ENCODE measurements at regions not wholly inside any gene's neighbourhood (a gene's known extent, or its start where the extent isn't known, plus 50 kb on each side); places are given as distances from the start of the nearest gene placed in this dataset.

DNA sequence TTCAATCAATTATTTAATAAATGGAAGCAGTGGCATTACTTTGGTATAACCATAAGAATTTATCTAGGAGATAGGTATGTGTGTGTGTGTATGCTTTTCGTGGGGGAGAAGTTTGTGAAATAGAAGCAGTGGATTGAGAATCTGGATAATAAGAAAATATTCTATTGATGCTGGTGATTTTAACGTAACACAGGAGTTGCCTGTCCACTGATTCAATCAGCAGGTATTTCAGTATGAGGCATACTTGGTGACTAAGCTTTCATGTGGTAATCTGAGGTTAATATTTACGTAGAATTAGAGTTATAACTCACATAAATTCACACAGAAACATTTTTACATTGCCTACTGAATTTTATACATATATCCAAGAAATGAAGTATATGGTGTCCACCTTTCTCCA is 568.0 kb downstream of the ZWINT start:
- no peak for TF ChIP-seq ZNF232 (CRISPR knock-in tag; IDR thresholded peaks at IDR 0.05)
- TF ChIP-seq, protein P1, sequence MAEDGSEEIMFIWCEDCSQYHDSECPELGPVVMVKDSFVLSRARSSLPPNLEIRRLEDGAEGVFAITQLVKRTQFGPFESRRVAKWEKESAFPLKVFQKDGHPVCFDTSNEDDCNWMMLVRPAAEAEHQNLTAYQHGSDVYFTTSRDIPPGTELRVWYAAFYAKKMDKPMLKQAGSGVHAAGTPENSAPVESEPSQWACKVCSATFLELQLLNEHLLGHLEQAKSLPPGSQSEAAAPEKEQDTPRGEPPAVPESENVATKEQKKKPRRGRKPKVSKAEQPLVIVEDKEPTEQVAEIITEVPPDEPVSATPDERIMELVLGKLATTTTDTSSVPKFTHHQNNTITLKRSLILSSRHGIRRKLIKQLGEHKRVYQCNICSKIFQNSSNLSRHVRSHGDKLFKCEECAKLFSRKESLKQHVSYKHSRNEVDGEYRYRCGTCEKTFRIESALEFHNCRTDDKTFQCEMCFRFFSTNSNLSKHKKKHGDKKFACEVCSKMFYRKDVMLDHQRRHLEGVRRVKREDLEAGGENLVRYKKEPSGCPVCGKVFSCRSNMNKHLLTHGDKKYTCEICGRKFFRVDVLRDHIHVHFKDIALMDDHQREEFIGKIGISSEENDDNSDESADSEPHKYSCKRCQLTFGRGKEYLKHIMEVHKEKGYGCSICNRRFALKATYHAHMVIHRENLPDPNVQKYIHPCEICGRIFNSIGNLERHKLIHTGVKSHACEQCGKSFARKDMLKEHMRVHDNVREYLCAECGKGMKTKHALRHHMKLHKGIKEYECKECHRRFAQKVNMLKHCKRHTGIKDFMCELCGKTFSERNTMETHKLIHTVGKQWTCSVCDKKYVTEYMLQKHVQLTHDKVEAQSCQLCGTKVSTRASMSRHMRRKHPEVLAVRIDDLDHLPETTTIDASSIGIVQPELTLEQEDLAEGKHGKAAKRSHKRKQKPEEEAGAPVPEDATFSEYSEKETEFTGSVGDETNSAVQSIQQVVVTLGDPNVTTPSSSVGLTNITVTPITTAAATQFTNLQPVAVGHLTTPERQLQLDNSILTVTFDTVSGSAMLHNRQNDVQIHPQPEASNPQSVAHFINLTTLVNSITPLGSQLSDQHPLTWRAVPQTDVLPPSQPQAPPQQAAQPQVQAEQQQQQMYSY (CRISPR knock-in tag; IDR thresholded peaks at IDR 0.05) = no peak
- TF ChIP-seq NFE2L1 (CRISPR knock-in tag; IDR thresholded peaks at IDR 0.05) = no peak
- no peak for TF ChIP-seq MAX (CRISPR knock-in tag; IDR thresholded peaks at IDR 0.05)
- no peak for TF ChIP-seq E2F1 (CRISPR knock-in tag; IDR thresholded peaks at IDR 0.05)
- TF ChIP-seq, protein P2, sequence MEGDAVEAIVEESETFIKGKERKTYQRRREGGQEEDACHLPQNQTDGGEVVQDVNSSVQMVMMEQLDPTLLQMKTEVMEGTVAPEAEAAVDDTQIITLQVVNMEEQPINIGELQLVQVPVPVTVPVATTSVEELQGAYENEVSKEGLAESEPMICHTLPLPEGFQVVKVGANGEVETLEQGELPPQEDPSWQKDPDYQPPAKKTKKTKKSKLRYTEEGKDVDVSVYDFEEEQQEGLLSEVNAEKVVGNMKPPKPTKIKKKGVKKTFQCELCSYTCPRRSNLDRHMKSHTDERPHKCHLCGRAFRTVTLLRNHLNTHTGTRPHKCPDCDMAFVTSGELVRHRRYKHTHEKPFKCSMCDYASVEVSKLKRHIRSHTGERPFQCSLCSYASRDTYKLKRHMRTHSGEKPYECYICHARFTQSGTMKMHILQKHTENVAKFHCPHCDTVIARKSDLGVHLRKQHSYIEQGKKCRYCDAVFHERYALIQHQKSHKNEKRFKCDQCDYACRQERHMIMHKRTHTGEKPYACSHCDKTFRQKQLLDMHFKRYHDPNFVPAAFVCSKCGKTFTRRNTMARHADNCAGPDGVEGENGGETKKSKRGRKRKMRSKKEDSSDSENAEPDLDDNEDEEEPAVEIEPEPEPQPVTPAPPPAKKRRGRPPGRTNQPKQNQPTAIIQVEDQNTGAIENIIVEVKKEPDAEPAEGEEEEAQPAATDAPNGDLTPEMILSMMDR (IDR thresholded peaks at IDR 0.05) = no peak
- TF ChIP-seq RELA (CRISPR knock-in tag; IDR thresholded peaks at IDR 0.05; ENCODE audit: borderline replicate concordance) = no peak
- TF ChIP-seq, protein P3, sequence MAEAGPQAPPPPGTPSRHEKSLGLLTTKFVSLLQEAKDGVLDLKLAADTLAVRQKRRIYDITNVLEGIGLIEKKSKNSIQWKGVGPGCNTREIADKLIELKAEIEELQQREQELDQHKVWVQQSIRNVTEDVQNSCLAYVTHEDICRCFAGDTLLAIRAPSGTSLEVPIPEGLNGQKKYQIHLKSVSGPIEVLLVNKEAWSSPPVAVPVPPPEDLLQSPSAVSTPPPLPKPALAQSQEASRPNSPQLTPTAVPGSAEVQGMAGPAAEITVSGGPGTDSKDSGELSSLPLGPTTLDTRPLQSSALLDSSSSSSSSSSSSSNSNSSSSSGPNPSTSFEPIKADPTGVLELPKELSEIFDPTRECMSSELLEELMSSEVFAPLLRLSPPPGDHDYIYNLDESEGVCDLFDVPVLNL (CRISPR knock-in tag; IDR thresholded peaks at IDR 0.05; ENCODE audit: borderline replicate concordance, low read depth) = no peak
- TF ChIP-seq, protein P4, sequence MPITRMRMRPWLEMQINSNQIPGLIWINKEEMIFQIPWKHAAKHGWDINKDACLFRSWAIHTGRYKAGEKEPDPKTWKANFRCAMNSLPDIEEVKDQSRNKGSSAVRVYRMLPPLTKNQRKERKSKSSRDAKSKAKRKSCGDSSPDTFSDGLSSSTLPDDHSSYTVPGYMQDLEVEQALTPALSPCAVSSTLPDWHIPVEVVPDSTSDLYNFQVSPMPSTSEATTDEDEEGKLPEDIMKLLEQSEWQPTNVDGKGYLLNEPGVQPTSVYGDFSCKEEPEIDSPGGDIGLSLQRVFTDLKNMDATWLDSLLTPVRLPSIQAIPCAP (CRISPR knock-in tag; IDR thresholded peaks at IDR 0.05) = no peak
- TF ChIP-seq FOXP4 (CRISPR knock-in tag; IDR thresholded peaks at IDR 0.05) = no peak
- TF ChIP-seq KAT7 (CRISPR knock-in tag; IDR thresholded peaks at IDR 0.05; ENCODE audit: borderline replicate concordance) = no peak
- TF ChIP-seq, protein P5, sequence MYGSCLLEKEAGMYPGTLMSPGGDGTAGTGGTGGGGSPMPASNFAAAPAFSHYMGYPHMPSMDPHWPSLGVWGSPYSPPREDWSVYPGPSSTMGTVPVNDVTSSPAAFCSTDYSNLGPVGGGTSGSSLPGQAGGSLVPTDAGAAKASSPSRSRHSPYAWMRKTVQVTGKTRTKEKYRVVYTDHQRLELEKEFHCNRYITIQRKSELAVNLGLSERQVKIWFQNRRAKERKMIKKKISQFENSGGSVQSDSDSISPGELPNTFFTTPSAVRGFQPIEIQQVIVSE (CRISPR knock-in tag; IDR thresholded peaks at IDR 0.05; ENCODE audit: borderline replicate concordance) = no peak
- TF ChIP-seq ATF1 (CRISPR knock-in tag; IDR thresholded peaks at IDR 0.05) = no peak

All from WTC11 (cell line).